ENCODE measurements at regions not wholly inside any gene's neighbourhood (a gene's known extent, or its start where the extent isn't known, plus 50 kb on each side); places are given as distances from the start of the nearest gene placed in this dataset.
"Not testable (repeated sequence)": the region's sequence is repeated elsewhere in the genome, so short reads cannot be mapped to it uniquely, and the experiment has no call there.

DNA sequence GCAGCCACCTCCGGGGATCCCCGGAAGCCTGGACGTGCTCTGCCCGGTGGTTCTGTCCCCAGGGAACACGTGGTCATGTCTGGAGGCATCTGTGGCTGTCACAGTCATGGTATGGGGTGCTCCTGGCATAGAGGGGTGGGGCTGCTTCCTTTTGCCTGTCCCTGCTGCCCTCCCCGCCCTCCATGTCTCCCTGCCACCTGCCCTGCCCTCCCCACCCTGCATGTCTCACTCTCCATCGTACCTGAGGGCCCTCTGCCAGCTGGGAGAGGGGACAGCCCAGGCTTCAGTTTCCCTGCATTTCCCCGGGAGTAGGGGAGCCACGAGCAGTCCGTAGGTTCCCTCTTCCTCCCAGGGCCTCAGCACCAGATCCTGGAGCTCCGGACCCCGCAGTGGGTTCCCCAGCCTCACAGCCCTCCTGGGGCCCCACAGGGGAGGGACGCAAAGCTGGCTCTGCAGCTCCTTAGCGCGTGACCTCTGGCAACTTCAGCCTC is 90.0 kb upstream of the CTDP1 start:
- peak overlapping the region; percentile 39 for H3K27ac ChIP-seq

GRCh38 chr18:79590191-79591031 is 89.2 kb upstream of the CTDP1 start:
- no peaks in the 10 kb centered on the region for H3K36me3 ChIP-seq
- H3K9me3 ChIP-seq, result peaks cover 4% of the 10 kb centered on the region
- H3K27me3 ChIP-seq, result peaks cover 3% of the 10 kb centered on the region
- H3K4me3 ChIP-seq, result no peak overlapping the region
- TF ChIP-seq, protein P1, sequence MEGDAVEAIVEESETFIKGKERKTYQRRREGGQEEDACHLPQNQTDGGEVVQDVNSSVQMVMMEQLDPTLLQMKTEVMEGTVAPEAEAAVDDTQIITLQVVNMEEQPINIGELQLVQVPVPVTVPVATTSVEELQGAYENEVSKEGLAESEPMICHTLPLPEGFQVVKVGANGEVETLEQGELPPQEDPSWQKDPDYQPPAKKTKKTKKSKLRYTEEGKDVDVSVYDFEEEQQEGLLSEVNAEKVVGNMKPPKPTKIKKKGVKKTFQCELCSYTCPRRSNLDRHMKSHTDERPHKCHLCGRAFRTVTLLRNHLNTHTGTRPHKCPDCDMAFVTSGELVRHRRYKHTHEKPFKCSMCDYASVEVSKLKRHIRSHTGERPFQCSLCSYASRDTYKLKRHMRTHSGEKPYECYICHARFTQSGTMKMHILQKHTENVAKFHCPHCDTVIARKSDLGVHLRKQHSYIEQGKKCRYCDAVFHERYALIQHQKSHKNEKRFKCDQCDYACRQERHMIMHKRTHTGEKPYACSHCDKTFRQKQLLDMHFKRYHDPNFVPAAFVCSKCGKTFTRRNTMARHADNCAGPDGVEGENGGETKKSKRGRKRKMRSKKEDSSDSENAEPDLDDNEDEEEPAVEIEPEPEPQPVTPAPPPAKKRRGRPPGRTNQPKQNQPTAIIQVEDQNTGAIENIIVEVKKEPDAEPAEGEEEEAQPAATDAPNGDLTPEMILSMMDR (IDR thresholded peaks at IDR 0.05), result no peak
- TF ChIP-seq POLR2AphosphoS5 (IDR thresholded peaks at IDR 0.05) (no peak), EP300 (IDR thresholded peaks at IDR 0.05) (no peak), POLR2A (IDR thresholded peaks at IDR 0.05) (no peak)
- no peak overlapping the region for H3K27ac ChIP-seq
- DNase-seq (ENCODE audit: low spot score in 2 of 2), result no peak
- WGBS, result 55% methylated on average over 5 of the region's 31 CpGs
- peaks cover 31% of the 10 kb centered on the region for H3K4me1 ChIP-seq

More for the DNA sequence above, 90.0 kb upstream of the CTDP1 start:
- peaks cover 31% of the 10 kb centered on the region for H3K4me1 ChIP-seq
- peak in 1 of 2 donors; percentile 57 for DNase-seq (ENCODE audit: low spot score in 2 of 2)
- no peaks in the 10 kb centered on the region for H3K27me3 ChIP-seq
- no peak overlapping the region for H3K4me3 ChIP-seq
- no peaks in the 10 kb centered on the region for H3K36me3 ChIP-seq
- TF ChIP-seq EP300 (IDR thresholded peaks at IDR 0.05) (no peak), POLR2AphosphoS5 (IDR thresholded peaks at IDR 0.05) (no peak), POLR2A (IDR thresholded peaks at IDR 0.05) (no peak)
- TF ChIP-seq, protein P1 (IDR thresholded peaks at IDR 0.05), result no peak
- H3K9me3 ChIP-seq, result peaks cover 4% of the 10 kb centered on the region
- WGBS, result 58% methylated on average over 10 of the region's 15 CpGs

- H3K9me3 ChIP-seq, result peaks cover 4% of the 10 kb centered on the region
- H3K4me3 ChIP-seq, result no peak overlapping the region
- no peak overlapping the region for H3K27ac ChIP-seq
- WGBS, result 86% methylated on average over 4 of the region's 4 CpGs
- peaks cover 9% of the 10 kb centered on the region for H3K27me3 ChIP-seq
- peak in 1 of 2 donors; percentile 57 for DNase-seq (ENCODE audit: low spot score in 2 of 2)
- H3K36me3 ChIP-seq, result no peaks in the 10 kb centered on the region
- TF ChIP-seq EP300 (IDR thresholded peaks at IDR 0.05), result no peak
- TF ChIP-seq, protein P1 (IDR thresholded peaks at IDR 0.05), result no peak
- no peak for TF ChIP-seq POLR2AphosphoS5 (IDR thresholded peaks at IDR 0.05)
- no peak for TF ChIP-seq POLR2A (IDR thresholded peaks at IDR 0.05)
- H3K4me1 ChIP-seq, result peaks cover 31% of the 10 kb centered on the region
These were observed 88.6 kb upstream of the CTDP1 start for GRCh38 chr18:79591032-79591308.

DNA sequence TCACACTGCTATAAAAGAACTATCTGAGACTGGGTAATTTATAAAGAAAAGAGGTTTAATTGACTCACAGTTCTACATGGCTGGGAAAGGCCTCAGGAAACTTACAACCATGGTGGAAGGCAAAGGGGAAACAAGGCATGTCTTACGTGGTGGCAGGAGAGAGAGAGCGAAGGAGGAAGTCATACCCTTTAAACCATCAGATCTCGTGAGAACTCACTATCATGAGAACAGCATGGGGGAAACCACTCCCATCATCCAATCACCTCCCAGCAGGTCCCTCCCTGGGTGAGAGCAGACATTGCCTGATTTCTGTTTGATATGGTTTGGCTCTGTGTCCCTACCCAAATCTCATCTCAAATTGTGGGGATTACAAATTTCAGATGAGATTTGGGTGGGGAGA is 86.9 kb upstream of the CTDP1 start:
- DNase-seq (ENCODE audit: low spot score in 2 of 2); H3K4me3 ChIP-seq; H3K36me3 ChIP-seq; H3K9me3 ChIP-seq; H3K27ac ChIP-seq: not testable (repeated sequence)
- Histone ChIP-seq H3K4me1 (peaks cover 31% of the 10 kb centered on the region), H3K27me3 (peaks cover 21% of the 10 kb centered on the region)
- WGBS, result 79% methylated on average over 3 of the region's 3 CpGs

- peaks cover 6% of the 10 kb centered on the region for H3K4me1 ChIP-seq
- no peaks in the 10 kb centered on the region for H3K36me3 ChIP-seq
- no peak for TF ChIP-seq POLR2A (IDR thresholded peaks at IDR 0.05)
- no peak for TF ChIP-seq EP300 (IDR thresholded peaks at IDR 0.05)
- TF ChIP-seq, protein P1 (IDR thresholded peaks at IDR 0.05), result no peak
- no peak for TF ChIP-seq POLR2AphosphoS5 (IDR thresholded peaks at IDR 0.05)
- peaks cover 29% of the 10 kb centered on the region for H3K27me3 ChIP-seq
- H3K27ac ChIP-seq, result no peak overlapping the region
- DNase-seq (ENCODE audit: low spot score in 2 of 2), result peak in 1 of 2 donors; percentile 34
- 85% methylated on average over 22 of the region's 22 CpGs for WGBS
- H3K9me3 ChIP-seq, result peaks cover 4% of the 10 kb centered on the region
- no peak overlapping the region for H3K4me3 ChIP-seq
These were observed 83.7 kb upstream of the CTDP1 start for GRCh38 chr18:79595876-79596374.

All from suprapubic skin (tissue), 4 donors.